ENCODE measurements at regions not wholly inside any gene's neighbourhood (a gene's known extent, or its start where the extent isn't known, plus 50 kb on each side); places are given as distances from the start of the nearest gene placed in this dataset.

DNA sequence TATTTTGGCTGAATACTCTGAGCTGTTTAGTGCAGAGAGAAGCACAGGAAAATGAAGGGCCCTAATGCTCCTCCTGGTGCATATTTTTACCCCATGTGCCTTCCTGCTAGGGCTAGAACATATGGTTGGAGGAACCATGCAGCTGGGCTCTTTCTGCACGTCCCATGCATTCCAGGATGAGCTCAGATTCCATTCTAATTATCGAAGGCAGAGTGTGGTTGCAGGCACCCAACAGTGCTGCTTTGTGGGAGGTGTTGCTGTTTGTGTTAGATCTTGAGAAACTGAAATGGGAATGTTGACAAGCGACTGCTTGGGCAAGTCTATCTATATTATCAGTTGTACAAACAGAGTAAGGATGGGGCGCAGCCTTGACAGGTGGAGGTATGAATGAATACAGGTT is 419.5 kb downstream of the DHX35 start:
- no peak for DNase-seq (ENCODE audit: low read depth in 3 of 3, low spot score in 1 of 3)

DNA sequence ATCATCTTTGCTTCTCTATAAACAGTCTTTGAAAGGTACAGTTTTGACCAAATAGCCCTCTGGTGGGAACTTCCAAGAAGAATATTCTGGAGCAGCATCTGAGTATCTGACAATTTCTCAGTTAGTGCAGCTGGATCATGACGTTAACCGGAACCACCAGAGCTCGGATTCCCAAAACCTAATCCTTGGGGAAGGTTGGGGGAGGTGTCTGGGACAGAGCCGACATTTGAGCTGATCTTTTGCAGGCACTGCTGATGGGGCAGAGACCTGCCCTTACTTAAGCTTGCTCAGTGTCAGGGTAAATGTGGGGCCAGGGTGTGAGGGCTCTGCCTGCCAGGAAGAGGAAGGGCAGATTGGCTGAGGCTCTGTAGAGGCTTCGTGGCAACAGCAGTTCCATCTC is 416.6 kb downstream of the DHX35 start:
- no peak for DNase-seq (ENCODE audit: low read depth in 3 of 3, low spot score in 1 of 3)

DNA sequence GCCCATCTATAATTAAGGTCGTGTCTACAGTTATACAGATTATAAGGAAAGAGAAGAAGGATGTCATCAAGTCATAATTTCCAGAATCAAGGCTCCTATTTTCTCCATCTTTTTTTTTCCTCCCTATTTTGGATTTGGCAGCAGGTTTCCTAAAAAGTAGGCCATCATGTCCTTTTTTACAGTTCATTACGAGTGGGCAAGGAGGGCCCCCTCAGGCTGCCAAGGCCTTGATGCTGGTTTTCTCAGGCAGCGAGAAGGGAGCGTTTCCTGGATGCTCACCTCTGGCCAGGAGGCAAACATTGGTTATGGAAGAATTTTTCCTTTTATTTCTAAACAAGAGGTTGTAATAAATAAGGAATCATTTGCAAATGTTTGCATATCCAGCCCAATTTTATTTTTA is 414.6 kb downstream of the DHX35 start:
- no peak for DNase-seq (ENCODE audit: low read depth in 3 of 3, low spot score in 1 of 3)

- DNase-seq (ENCODE audit: low read depth in 3 of 3, low spot score in 1 of 3): no peak
Measured at GRCh38 chr20:39364320-39364719, 402.2 kb downstream of the DHX35 start.

DNA sequence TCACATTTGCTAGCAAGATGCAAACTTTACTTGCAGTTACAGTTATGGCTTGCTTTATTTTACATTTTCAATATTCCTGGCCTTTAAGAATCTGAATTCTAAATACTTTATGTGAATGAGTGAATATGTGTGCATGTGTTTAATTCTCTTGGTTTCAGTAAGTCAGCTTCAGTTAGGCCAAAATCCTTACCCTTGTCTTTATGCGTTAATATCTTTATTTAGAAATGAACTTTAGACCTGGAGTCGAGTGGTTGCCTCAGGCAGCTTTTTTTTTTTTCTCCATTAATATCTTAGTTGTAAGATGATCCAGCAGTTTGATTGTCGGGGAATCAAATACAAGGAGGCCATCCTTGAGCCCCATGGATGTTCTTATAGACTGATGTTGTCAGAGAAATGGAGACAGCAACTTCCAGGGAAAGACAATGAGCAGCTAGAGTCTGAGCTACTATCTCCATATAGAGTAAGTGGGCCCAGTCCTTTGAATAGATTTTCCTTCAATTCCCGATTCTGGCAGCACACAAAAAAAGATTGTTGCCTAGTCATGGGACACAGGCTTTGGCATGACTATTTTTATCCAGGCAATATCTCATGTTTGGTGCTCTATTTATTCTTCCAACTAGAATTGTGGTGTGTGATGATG is 398.0 kb downstream of the DHX35 start:
- DNase-seq (ENCODE audit: low read depth in 3 of 3, low spot score in 1 of 3): no peak

- DNase-seq (ENCODE audit: low read depth in 3 of 3, low spot score in 1 of 3): no peak
Measured at GRCh38 chr20:39358052-39358451, 395.9 kb downstream of the DHX35 start.

- DNase-seq (ENCODE audit: low read depth in 3 of 3, low spot score in 1 of 3): no peak
Measured at GRCh38 chr20:39356908-39357307, 394.8 kb downstream of the DHX35 start.

GRCh38 chr20:39349240-39349639 is 387.1 kb downstream of the DHX35 start:
- no peak for DNase-seq (ENCODE audit: low read depth in 3 of 3, low spot score in 1 of 3)

DNA sequence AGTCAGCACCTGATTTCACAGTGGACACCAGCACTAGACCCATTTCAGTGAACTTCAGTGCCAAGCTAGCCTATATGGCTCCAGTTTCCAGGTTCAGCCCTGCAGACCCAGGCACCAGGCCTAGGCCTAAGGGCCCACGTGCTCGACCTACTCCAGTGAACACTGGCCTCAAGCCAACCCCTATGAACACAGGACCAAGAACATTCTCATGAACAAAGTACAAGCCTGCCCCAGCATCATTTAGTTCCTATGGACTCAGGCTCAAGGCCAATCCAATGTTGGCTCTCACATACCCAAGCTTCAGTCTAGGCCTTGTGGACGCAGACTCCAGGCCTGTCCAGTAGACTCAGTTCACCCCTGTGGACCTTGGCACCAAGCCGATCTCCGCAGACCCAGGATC is 385.5 kb downstream of the DHX35 start:
- no peak for DNase-seq (ENCODE audit: low read depth in 3 of 3, low spot score in 1 of 3)

DNA sequence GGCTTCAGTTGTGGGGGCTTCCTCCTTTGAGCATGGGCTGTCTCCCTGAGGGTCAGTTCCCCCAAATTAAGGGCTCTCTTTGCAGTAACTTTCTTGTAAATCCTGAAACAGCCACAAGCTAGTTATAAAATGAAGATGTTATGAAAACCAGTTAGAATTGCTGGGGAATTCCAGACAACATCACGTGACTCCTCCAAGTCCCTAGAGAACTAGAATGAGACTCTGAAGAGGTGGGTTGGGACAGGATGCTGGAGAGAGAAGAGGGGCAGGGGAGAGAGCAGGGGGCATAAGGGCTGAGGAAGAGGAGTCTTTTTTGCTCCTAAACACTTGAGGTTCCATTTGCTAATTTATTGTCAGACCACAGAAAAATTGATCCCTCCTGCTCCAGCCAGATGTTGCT is 380.3 kb downstream of the DHX35 start:
- no peak for DNase-seq (ENCODE audit: low read depth in 3 of 3, low spot score in 1 of 3)

GRCh38 chr20:39338469-39339376 is 376.6 kb downstream of the DHX35 start:
- DNase-seq (ENCODE audit: low read depth in 3 of 3, low spot score in 1 of 3): no peak

DNA sequence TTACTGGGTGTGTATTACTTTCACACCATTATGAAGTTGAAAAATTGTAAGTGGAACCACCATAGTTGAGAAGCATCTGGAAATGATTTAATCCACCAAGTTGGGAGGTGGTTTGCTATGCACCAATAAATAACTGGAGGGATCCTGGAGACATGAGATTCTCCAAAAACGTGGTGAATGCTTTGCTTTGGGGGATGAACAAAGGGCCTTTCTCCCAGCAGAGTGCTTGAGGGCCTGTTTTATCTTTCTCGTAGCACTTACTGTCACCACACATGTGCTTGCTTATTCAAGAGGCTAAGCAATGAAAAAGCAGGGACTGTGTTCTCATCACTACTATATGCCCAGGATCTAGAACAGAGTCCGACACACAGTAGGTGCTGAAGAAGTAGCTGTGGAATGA is 371.1 kb downstream of the DHX35 start:
- DNase-seq (ENCODE audit: low read depth in 3 of 3, low spot score in 1 of 3): no peak

GRCh38 chr20:39328347-39328746 is 366.2 kb downstream of the DHX35 start:
- DNase-seq (ENCODE audit: low read depth in 3 of 3, low spot score in 1 of 3): no peak

- DNase-seq (ENCODE audit: low read depth in 3 of 3, low spot score in 1 of 3): no peak
Measured at GRCh38 chr20:39326050-39326449, 363.9 kb downstream of the DHX35 start.

GRCh38 chr20:39318911-39319310 is 356.8 kb downstream of the DHX35 start:
- DNase-seq (ENCODE audit: low read depth in 3 of 3, low spot score in 1 of 3): no peak

- DNase-seq (ENCODE audit: low read depth in 3 of 3, low spot score in 1 of 3): no peak
Measured at GRCh38 chr20:39312676-39313075, 350.5 kb downstream of the DHX35 start.

DNA sequence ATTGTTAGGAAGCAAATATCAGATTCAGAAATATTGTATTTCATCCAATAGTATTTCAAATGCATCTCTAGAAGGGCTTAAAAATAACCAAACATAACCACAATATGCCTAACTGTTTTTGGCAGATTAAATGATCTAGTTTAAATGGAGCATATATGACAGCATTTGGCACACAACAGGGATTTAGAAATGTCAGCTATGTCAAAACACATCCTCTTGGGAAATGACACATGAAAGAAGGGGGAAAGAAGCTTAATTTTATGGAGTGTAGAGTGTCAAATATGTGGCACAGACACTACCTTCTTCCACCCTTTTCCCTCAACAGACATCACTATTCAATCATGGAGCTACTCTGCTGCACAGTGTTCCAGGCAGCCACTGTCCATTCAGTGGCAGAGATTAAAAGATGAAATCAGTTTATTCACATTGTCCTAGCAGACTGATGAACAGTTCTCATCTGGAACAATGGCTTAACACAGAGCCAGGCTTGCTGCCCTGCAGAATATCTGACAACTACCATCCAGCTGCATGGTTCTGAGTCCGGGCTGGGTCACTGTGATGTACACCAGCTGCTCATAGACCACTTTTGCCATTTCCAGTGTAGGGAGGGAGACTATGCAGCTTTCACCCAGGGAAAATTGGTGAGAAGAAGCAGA is 349.8 kb downstream of the DHX35 start:
- DNase-seq (ENCODE audit: low read depth in 3 of 3, low spot score in 1 of 3): no peak

DNA sequence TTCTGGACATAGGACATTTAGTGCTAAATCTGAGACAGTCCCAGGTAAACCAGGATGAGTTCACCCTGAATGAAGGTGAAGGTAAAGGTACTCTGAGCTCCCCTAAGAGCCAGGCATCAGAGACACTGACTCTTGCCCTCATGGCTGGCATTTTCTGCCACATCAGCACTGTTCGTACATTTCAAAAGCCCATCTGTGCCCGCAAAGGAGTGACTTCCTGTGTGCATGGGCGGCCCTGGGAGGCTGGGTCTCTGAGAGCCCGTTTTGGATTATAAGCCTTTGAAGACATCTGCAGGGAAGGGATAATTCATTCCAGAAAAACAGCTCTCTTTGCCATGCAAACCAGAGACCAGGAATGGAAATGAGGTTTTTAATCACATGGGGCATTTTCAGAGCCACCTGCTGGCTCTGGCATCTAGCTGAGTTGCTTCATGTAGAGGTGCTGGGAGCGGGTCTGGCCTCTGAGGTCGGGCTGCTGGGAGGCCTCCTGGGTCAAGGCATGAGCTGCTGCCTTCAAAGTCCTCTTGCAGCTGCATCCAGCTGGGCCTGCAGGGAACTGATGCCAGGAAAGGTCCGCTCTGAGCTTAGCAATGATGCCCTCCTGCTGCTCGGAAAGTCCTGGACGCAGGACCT is 348.3 kb downstream of the DHX35 start:
- DNase-seq (ENCODE audit: low read depth in 3 of 3, low spot score in 1 of 3): no peak

GRCh38 chr20:39309458-39309857 is 347.3 kb downstream of the DHX35 start:
- DNase-seq (ENCODE audit: low read depth in 3 of 3, low spot score in 1 of 3): no peak

DNA sequence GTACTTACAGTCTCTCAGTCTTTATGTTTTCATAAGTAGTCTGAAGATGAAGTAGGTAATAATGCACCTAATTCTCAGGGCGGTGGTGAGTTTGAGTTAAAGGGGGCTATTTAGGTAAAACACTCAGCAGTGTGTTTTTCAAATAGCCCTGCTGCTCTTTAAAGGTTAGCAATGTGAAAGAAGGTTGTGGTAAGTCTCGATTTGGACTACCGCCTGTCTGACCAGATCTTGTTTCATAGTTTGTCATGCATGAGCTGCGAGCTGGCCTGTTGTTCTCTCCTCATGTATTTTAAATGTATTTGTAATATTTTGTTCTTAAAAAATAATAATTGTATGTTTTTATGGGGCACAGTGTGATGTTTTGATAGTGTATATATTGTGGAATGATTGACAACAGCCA is 340.2 kb downstream of the DHX35 start:
- DNase-seq (ENCODE audit: low read depth in 3 of 3, low spot score in 1 of 3): no peak

GRCh38 chr20:39299783-39300182 is 337.6 kb downstream of the DHX35 start:
- no peak for DNase-seq (ENCODE audit: low read depth in 3 of 3, low spot score in 1 of 3)
